Right kidney (tissue), 1 donor: ENCODE measurements at regions not wholly inside any gene's neighbourhood (a gene's known extent, or its start where the extent isn't known, plus 50 kb on each side); places are given as distances from the start of the nearest gene placed in this dataset.
"Not testable (repeated sequence)": the region's sequence is repeated elsewhere in the genome, so short reads cannot be mapped to it uniquely, and the experiment has no call there.

Experiments used
- DNase-seq: peaks from one replicate; pipeline ENCODE4 v3.0.0-alpha.2; 2016

DNA sequence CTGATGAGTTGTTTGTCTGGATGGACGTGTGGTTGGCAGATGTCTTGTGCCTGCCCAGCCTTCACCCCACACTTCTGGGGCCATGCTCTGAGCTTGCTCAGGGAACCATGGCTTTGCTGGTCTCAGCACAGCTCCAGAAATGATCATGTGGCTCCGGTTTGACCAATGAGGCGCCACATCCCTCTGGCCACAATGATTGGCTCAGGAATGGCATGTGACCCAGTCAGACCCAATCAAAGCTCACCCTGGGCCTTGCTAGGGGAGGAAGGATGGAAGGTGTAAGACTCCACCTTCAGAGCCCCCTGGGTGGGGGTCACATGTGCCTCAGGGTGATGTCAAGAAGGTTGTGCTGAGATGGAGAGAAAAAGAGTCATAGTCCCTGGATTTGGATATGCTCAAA is 281.6 kb upstream of the SULF2 start:
- no peak for DNase-seq

DNA sequence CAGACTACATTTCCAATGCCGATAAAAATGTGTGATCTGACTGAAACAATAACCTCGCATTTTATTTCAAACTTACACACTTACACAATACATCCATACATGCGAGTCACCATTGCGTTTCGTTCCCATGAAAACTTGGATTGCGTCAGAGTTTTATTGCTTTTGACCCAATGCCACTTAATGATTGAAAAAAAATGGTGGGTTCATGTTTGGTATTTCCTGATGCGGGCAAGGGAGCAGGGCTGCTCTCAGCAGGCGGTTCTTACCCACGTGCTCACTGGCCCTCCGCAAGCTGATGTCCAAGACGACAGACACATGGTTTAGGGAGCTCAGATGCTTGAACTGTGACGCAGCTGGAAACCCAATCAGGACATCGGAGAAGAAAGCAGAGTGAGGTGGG is 281.0 kb upstream of the SULF2 start:
- DNase-seq = no peak

GRCh38 chr20:48065833-48066232 is 280.6 kb upstream of the SULF2 start:
- no peak for DNase-seq

DNA sequence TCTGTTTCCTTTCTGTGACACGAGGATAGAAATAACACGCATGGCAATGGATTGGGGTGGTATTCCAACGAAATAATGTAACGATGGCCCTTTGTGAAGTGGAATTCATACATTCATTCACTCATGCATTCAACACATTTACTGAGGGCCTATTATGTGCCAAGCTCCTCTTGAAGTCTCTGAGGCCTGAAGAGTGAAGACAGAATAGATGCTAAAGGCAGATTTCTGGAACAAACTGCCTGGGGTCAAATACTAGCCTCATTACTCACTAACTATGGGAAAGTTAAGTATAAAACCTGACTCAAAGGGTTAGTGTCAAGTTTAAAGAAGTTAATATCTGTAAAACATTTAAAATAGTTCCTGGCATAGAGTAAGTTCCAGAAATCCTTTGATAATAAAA is 279.6 kb upstream of the SULF2 start:
- no peak for DNase-seq

- DNase-seq = no peak
Observed at GRCh38 chr20:48060841-48061720, 275.8 kb upstream of the SULF2 start.

DNA sequence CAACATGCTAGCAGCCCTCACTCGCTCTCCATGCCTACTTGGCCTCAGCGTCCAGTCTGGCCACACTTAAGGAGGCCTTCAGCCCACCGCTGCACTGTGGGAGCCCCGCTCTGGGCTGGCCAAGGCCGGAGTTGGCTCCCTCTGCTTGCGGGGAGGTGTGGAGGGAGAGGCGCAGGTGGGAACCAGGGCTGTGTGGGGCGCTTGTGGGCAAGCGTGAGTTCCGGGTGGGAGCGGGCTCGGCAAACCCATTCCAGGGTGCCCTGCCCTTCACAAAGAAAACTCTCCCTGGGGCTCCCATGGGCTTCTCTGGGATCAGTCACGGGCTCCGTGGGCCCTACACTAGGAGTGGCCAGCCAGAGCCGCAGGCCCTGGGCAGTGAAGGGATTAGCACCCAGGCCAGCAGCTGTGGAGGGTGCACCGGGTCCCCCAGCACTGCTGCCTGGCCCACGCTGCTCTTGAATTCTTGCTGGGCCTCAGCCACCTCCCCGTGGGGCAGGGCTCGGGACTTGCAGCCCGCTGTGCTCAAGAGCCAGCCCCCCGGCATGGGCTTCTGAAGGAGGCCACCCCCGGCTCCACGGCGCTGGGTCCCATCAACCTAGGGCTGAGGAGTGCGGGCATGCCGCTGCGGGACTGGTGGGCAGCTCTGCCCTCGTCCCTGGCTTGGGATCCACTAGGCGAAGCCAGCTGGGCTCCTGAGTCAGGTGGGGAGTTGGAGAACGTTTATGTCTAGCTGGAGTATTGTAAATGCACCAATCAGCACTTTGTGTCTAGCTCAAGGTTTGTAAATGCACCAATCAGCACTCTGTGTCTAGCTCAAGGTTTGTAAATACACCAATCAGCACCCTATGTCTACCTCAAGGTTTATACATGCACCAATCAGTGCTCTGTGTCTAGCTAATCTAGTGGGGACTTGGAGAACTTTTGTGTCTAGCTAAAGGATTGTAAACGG is 273.6 kb upstream of the SULF2 start:
- DNase-seq = no peak

DNA sequence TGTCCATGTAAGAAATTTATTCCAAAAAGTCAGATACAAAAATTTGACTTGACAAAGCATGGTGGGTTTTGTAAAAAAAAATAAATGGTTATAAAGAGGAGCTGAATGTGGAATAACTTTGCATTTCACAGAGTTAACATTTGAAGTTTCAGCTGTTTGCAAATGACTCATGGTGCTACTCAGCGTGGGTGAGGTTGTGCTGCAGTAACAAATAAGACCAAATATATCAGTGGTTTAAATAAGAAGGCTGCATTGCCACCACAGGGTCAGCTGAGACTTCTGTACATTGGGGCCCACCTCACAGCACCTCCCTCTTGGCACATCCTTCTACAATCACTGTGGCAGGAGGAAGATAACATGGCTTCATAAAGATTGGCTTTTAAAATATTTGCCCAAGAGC is 272.5 kb upstream of the SULF2 start:
- DNase-seq = no peak

DNA sequence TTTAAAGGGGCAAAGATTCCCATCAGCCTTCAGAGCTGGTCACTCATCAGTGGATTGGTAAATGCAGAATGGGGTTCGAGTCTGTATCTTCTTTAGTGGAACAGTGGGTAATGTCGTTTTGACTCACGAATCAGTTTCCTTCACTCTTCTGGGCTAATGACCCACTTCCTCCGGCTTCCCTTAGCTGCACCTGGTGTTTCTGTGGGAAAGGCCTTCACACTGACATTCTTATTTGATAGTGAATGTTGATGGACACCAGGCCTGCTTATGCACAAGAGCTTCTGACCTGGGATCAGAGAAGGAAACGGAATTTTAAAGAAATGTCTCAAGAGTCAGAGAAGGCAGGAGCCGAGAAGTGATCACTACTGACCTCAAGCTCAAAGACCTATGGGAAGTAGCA is 272.0 kb upstream of the SULF2 start:
- no peak for DNase-seq

DNA sequence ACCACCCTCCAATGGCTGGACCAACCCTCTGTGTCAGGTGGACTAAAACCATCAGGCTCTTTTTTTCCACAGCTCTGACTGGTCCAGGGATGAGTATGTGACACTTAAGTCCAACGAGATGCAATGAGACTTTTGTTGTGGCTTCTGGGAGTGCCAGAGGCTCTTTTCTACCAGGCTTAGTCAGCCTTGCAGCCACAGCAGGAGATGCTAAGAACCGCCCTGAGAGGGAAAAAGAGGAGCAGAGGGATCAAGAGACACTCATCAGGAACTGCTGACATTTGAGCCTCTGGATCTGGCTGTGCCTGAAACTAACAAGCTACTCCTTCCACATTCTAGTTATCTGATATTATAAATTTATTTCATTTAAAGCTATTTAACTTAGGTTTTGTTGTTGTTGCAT is 270.9 kb upstream of the SULF2 start:
- DNase-seq = no peak

GRCh38 chr20:48054051-48054450 is 268.8 kb upstream of the SULF2 start:
- DNase-seq = no peak

- DNase-seq = no peak
Observed at GRCh38 chr20:48052475-48052835, 267.2 kb upstream of the SULF2 start.

DNA sequence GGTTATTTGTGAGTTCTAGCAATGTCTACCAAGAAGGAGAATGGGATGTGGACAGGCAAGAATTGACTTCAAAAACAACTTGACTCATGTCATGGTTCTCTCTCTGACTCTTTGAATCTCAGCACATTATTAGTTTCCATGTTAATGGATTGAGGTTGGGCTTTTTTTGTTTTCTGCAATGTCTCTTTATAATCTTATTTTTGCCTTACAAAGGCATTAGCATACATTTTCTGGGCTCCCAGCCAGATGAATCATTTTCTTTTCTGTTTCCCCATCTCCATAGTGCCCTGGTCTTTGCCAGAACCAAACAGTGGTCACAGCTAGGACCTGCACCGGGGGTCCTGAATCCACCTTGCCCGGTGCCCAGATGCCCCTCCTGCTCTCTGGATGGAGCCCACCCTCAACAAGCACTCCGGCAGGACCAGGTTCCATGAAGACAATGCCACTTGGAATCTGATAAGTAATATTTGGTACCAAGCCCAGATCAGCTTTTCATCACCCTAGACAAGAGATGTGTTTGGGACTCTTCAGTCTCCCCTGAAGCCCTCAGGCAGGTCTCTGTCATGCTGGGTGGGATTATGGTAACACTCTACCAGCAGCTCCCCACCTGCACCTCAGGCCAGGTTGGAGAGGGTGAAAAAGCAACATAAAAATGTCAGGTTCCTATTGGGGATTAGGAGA is 266.7 kb upstream of the SULF2 start:
- no peak for DNase-seq

DNA sequence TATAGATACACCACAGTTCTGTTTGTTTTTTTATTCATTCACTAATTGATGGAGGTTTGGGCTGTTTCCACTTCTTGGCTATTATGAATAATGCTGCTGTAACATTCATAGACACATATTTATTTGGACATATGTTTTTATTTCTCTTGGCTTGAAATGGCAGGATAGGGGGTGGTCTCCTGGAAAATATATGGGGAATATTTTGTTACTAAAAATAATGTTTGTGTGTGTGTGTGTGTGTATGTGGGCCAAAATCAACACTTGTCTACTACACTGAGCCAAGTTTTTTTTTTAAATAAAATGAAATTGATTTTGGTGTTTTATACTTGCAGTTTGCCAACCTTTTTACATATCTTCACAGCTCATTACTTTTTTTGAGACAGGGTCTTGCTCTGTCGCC is 264.4 kb upstream of the SULF2 start:
- DNase-seq = no peak

- DNase-seq = no peak
Observed at GRCh38 chr20:48049171-48049570, 263.9 kb upstream of the SULF2 start.

DNA sequence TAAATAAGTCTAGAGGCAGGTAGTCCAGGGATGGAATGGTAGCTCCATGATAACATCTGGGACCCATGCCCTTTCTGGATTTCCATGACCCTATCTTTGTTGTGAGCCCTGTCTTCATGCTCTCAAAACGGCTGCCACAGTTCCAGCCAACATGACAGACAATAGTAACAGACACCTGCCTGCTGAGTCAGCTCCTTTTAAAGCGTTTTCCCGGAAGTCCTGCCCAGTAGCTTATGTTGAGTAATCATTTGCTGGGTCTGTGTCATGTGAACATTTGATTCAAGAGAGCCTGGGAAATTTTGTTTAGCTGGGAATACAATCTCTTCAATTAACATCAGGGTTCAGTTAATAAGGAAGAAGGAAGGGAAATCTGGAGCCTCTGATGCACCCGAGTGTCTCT is 262.2 kb upstream of the SULF2 start:
- DNase-seq = no peak

- DNase-seq = no peak
Observed at GRCh38 chr20:48042628-48043027, 257.3 kb upstream of the SULF2 start.

GRCh38 chr20:48041078-48041780 is 255.9 kb upstream of the SULF2 start:
- no peak for DNase-seq

- no peak for DNase-seq
Observed at GRCh38 chr20:48040491-48040890, 255.2 kb upstream of the SULF2 start.

DNA sequence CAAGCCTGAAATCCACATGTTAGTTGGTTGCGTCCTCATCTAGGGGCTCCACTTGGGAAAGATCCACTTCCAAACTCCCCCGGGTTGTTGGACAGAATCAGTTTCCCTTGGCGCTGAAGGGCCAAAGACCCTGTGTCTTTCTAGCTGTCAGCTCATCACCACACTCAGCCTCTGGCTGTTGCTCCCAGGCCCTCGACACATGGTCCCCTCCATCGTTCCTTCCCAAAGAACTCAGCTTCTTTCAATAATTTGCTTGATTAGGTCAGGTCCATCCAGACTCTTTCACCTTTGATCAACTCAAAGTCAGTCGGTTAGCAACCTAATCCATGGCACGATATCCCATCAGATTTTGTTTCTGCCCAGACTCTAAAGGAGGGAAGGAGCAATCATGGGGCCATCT is 254.8 kb upstream of the SULF2 start:
- no peak for DNase-seq

- DNase-seq = no peak
Observed at GRCh38 chr20:48039514-48039913, 254.2 kb upstream of the SULF2 start.

DNA sequence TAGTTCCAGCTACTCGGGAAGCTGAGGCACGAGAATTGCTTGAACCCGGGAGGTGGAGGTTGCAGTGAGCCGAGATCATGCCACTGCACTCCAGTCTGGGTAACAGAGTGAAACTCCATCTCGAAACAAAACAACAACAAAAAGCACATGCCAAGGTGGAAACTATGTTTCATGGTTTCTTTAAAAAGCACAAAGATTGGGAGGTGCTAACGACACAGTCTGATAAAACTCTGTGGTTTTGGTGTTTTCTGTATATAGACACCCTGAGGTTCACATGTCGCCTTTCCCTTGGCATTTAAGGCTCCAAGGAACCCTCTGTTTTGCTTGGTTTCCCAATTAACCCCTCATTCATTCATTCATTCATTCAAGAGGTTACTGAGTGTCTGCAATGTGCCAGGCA is 253.4 kb upstream of the SULF2 start:
- no peak for DNase-seq

GRCh38 chr20:48037798-48038197 is 252.5 kb upstream of the SULF2 start:
- DNase-seq = not testable (repeated sequence)
